ENCODE measurements at regions not wholly inside any gene's neighbourhood (a gene's known extent, or its start where the extent isn't known, plus 50 kb on each side); places are given as distances from the start of the nearest gene placed in this dataset.
"Not testable (repeated sequence)": the region's sequence is repeated elsewhere in the genome, so short reads cannot be mapped to it uniquely, and the experiment has no call there.

GRCh38 chr2:183477296-183477695 lies 353.1 kb downstream of the NUP35 start:
- 86 to 88% methylated on average over 2 of the region's 2 CpGs for WGBS, 2 experiments
- H3K36me3 ChIP-seq (ENCODE audit: control insufficient read depth, insufficient read depth, low read length) = no peaks in the 10 kb centered on the region

GRCh38 chr2:183478941-183479595 lies 354.8 kb downstream of the NUP35 start:
- not testable (repeated sequence) for H3K36me3 ChIP-seq (ENCODE audit: control insufficient read depth, insufficient read depth, low read length); H3K27ac ChIP-seq (ENCODE audit: insufficient read depth, low read depth, low read length, poor library complexity, severe bottlenecking); H3K9me3 ChIP-seq (ENCODE audit: control insufficient read depth, low read length); H3K4me3 ChIP-seq (ENCODE audit: insufficient read depth, low read depth, low read length); H3K4me1 ChIP-seq (ENCODE audit: control insufficient read depth, insufficient read depth, low read length); H3K27me3 ChIP-seq (ENCODE audit: control insufficient read depth, insufficient read depth, low read length, poor library complexity, severe bottlenecking)
- WGBS, 2 experiments = 96% methylated on average over 39 of the region's 39 CpGs

More at GRCh38 chr2:183477296-183477695, 353.1 kb downstream of the NUP35 start:
- Histone ChIP-seq H3K4me1 (ENCODE audit: control insufficient read depth, insufficient read depth, low read length) (no peaks in the 10 kb centered on the region), H3K27ac (ENCODE audit: insufficient read depth, low read depth, low read length, poor library complexity, severe bottlenecking) (no peak overlapping the region), H3K27me3 (ENCODE audit: control insufficient read depth, insufficient read depth, low read length, poor library complexity, severe bottlenecking) (no peaks in the 10 kb centered on the region), H3K4me3 (ENCODE audit: insufficient read depth, low read depth, low read length) (no peak overlapping the region), H3K9me3 (ENCODE audit: control insufficient read depth, low read length) (no peaks in the 10 kb centered on the region)

GRCh38 chr2:183487326-183487725 lies 363.1 kb downstream of the NUP35 start:
- 90 to 92% methylated on average over 2 of the region's 3 CpGs for WGBS, 2 experiments
- Histone ChIP-seq H3K36me3 (ENCODE audit: control insufficient read depth, insufficient read depth, low read length) (no peaks in the 10 kb centered on the region), H3K4me3 (ENCODE audit: insufficient read depth, low read depth, low read length) (no peak overlapping the region), H3K27me3 (ENCODE audit: control insufficient read depth, insufficient read depth, low read length, poor library complexity, severe bottlenecking) (no peaks in the 10 kb centered on the region), H3K4me1 (ENCODE audit: control insufficient read depth, insufficient read depth, low read length) (no peaks in the 10 kb centered on the region), H3K27ac (ENCODE audit: insufficient read depth, low read depth, low read length, poor library complexity, severe bottlenecking) (no peak overlapping the region), H3K9me3 (ENCODE audit: control insufficient read depth, low read length) (no peaks in the 10 kb centered on the region)

GRCh38 chr2:183488421-183488820 lies 364.2 kb downstream of the NUP35 start:
- Histone ChIP-seq H3K4me3 (ENCODE audit: insufficient read depth, low read depth, low read length) (no peak overlapping the region), H3K36me3 (ENCODE audit: control insufficient read depth, insufficient read depth, low read length) (no peaks in the 10 kb centered on the region), H3K4me1 (ENCODE audit: control insufficient read depth, insufficient read depth, low read length) (no peaks in the 10 kb centered on the region), H3K9me3 (ENCODE audit: control insufficient read depth, low read length) (no peaks in the 10 kb centered on the region), H3K27me3 (ENCODE audit: control insufficient read depth, insufficient read depth, low read length, poor library complexity, severe bottlenecking) (no peaks in the 10 kb centered on the region), H3K27ac (ENCODE audit: insufficient read depth, low read depth, low read length, poor library complexity, severe bottlenecking) (no peak overlapping the region)

- H3K27ac ChIP-seq (ENCODE audit: insufficient read depth, low read depth, low read length, poor library complexity, severe bottlenecking) = no peak overlapping the region
- no peaks in the 10 kb centered on the region for H3K27me3 ChIP-seq (ENCODE audit: control insufficient read depth, insufficient read depth, low read length, poor library complexity, severe bottlenecking)
- no peaks in the 10 kb centered on the region for H3K36me3 ChIP-seq (ENCODE audit: control insufficient read depth, insufficient read depth, low read length)
- H3K4me1 ChIP-seq (ENCODE audit: control insufficient read depth, insufficient read depth, low read length) = no peaks in the 10 kb centered on the region
- no peak overlapping the region for H3K4me3 ChIP-seq (ENCODE audit: insufficient read depth, low read depth, low read length)
- 96 to 100% methylated on average over 3 of the region's 3 CpGs for WGBS, 2 experiments
- no peaks in the 10 kb centered on the region for H3K9me3 ChIP-seq (ENCODE audit: control insufficient read depth, low read length)
Observed at GRCh38 chr2:183490489-183490888, 366.2 kb downstream of the NUP35 start.

GRCh38 chr2:183490914-183491313 lies 366.7 kb downstream of the NUP35 start:
- H3K4me3 ChIP-seq (ENCODE audit: insufficient read depth, low read depth, low read length) = no peak overlapping the region
- H3K4me1 ChIP-seq (ENCODE audit: control insufficient read depth, insufficient read depth, low read length) = no peaks in the 10 kb centered on the region
- H3K27me3 ChIP-seq (ENCODE audit: control insufficient read depth, insufficient read depth, low read length, poor library complexity, severe bottlenecking) = no peaks in the 10 kb centered on the region
- H3K27ac ChIP-seq (ENCODE audit: insufficient read depth, low read depth, low read length, poor library complexity, severe bottlenecking) = no peak overlapping the region
- H3K36me3 ChIP-seq (ENCODE audit: control insufficient read depth, insufficient read depth, low read length) = no peaks in the 10 kb centered on the region
- 92 to 98% methylated on average over 2 of the region's 2 CpGs for whole genome bisulfite sequencing, 2 experiments
- H3K9me3 ChIP-seq (ENCODE audit: control insufficient read depth, low read length) = no peaks in the 10 kb centered on the region

GRCh38 chr2:183493040-183493439 lies 368.8 kb downstream of the NUP35 start:
- Histone ChIP-seq H3K4me3 (ENCODE audit: insufficient read depth, low read depth, low read length) (no peak overlapping the region), H3K9me3 (ENCODE audit: control insufficient read depth, low read length) (no peaks in the 10 kb centered on the region), H3K36me3 (ENCODE audit: control insufficient read depth, insufficient read depth, low read length) (no peaks in the 10 kb centered on the region), H3K27me3 (ENCODE audit: control insufficient read depth, insufficient read depth, low read length, poor library complexity, severe bottlenecking) (no peaks in the 10 kb centered on the region), H3K4me1 (ENCODE audit: control insufficient read depth, insufficient read depth, low read length) (no peaks in the 10 kb centered on the region), H3K27ac (ENCODE audit: insufficient read depth, low read depth, low read length, poor library complexity, severe bottlenecking) (no peak overlapping the region)
- 91 to 94% methylated on average over 5 of the region's 5 CpGs for WGBS, 2 experiments

- Histone ChIP-seq H3K4me1 (ENCODE audit: control insufficient read depth, insufficient read depth, low read length) (no peaks in the 10 kb centered on the region), H3K9me3 (ENCODE audit: control insufficient read depth, low read length) (no peaks in the 10 kb centered on the region), H3K4me3 (ENCODE audit: insufficient read depth, low read depth, low read length) (no peak overlapping the region), H3K27ac (ENCODE audit: insufficient read depth, low read depth, low read length, poor library complexity, severe bottlenecking) (no peak overlapping the region), H3K27me3 (ENCODE audit: control insufficient read depth, insufficient read depth, low read length, poor library complexity, severe bottlenecking) (no peaks in the 10 kb centered on the region), H3K36me3 (ENCODE audit: control insufficient read depth, insufficient read depth, low read length) (no peaks in the 10 kb centered on the region)
- WGBS, 2 experiments = 100% methylated on average over 1 of the region's 2 CpGs; no CpG with 5 or more reads in 1 of the 2 experiments
Observed at GRCh38 chr2:183495079-183495478, 370.8 kb downstream of the NUP35 start.

GRCh38 chr2:183495589-183496267 lies 371.5 kb downstream of the NUP35 start:
- Histone ChIP-seq H3K27me3 (ENCODE audit: control insufficient read depth, insufficient read depth, low read length, poor library complexity, severe bottlenecking) (no peaks in the 10 kb centered on the region), H3K9me3 (ENCODE audit: control insufficient read depth, low read length) (no peaks in the 10 kb centered on the region), H3K27ac (ENCODE audit: insufficient read depth, low read depth, low read length, poor library complexity, severe bottlenecking) (no peak overlapping the region), H3K4me3 (ENCODE audit: insufficient read depth, low read depth, low read length) (no peak overlapping the region), H3K4me1 (ENCODE audit: control insufficient read depth, insufficient read depth, low read length) (no peaks in the 10 kb centered on the region), H3K36me3 (ENCODE audit: control insufficient read depth, insufficient read depth, low read length) (no peaks in the 10 kb centered on the region)
- WGBS, 2 experiments = 70 to 77% methylated on average over 3 of the region's 3 CpGs

- Histone ChIP-seq H3K4me3 (ENCODE audit: insufficient read depth, low read depth, low read length) (no peak overlapping the region), H3K27me3 (ENCODE audit: control insufficient read depth, insufficient read depth, low read length, poor library complexity, severe bottlenecking) (no peaks in the 10 kb centered on the region), H3K27ac (ENCODE audit: insufficient read depth, low read depth, low read length, poor library complexity, severe bottlenecking) (no peak overlapping the region), H3K9me3 (ENCODE audit: control insufficient read depth, low read length) (no peaks in the 10 kb centered on the region), H3K36me3 (ENCODE audit: control insufficient read depth, insufficient read depth, low read length) (no peaks in the 10 kb centered on the region), H3K4me1 (ENCODE audit: control insufficient read depth, insufficient read depth, low read length) (no peaks in the 10 kb centered on the region)
- 91 to 96% methylated on average over 1 of the region's 1 CpG for WGBS, 2 experiments
Observed at GRCh38 chr2:183497861-183498260, 373.6 kb downstream of the NUP35 start.
